WTC11 (cell line): ENCODE measurements at regions not wholly inside any gene's neighbourhood (a gene's known extent, or its start where the extent isn't known, plus 50 kb on each side); places are given as distances from the start of the nearest gene placed in this dataset.

ENCODE experiments used
- ATAC-seq: fragments of 200-7000 bp; cut with Tn5 transposase; 2 replicates; pipeline ENCODE4 v1.10.0; 2021; ENCODE audit warnings: mild to moderate bottlenecking, moderate library complexity
- CTCF ChIA-PET: fragments of 300-600 bp; sonication (Branson Sonifier 250); formaldehyde crosslinking; loops from one replicate; lab custom pipeline; 2021; ENCODE audit warnings: antibody characterized with exemption; lab: Charles Lee
- POLR2A ChIA-PET: fragments of 350-600 bp; sonication (Branson Sonifier 250); formaldehyde crosslinking; loops from one replicate; lab custom pipeline; 2021; ENCODE audit warnings: antibody characterized with exemption; lab: Charles Lee
- DNase-seq: peaks from one replicate; pipeline ENCODE4 v3.0.0; 2021; ENCODE audit warnings: low spot score
- H3K27ac Mint-ChIP-seq: 2 replicates; pipeline ENCODE4 v1.8.0; 2021; ENCODE audit warnings: mixed read lengths
- H3K27me3 Mint-ChIP-seq: 2 replicates; pipeline ENCODE4 v1.8.0; 2021; ENCODE audit warnings: low read depth, mild to moderate bottlenecking, moderate library complexity, mixed read lengths
- H3K36me3 Mint-ChIP-seq: 2 replicates; pipeline ENCODE4 v1.8.0; 2021; ENCODE audit warnings: mixed read lengths
- H3K4me1 Mint-ChIP-seq: 2 replicates; pipeline ENCODE4 v1.8.0; 2022; ENCODE audit warnings: mixed read lengths
- H3K4me3 Mint-ChIP-seq: 2 replicates; pipeline ENCODE4 v1.8.0; 2021; ENCODE audit warnings: mild to moderate bottlenecking, moderate library complexity, mixed read lengths
- H3K9me3 Mint-ChIP-seq: 2 replicates; pipeline ENCODE4 v1.8.0; 2021; ENCODE audit warnings: mixed read lengths
- CDX4 ChIP-seq: fragments of 250-450 bp; sonication (Bioruptor Pico); IDR thresholded peaks from 2 replicates; pipeline ENCODE4 v1.9.0; 2021; ENCODE audit warnings: moderate library complexity, mild to moderate bottlenecking, inconsistent platforms, borderline replicate concordance
- CTCF ChIP-seq: fragments of 200-600 bp; IDR thresholded peaks from 2 replicates; pipeline ENCODE4 v1.8.0; 2022; ENCODE audit warnings: antibody characterized with exemption
- EMX1 ChIP-seq: fragments of 250-450 bp; sonication (Bioruptor Pico); IDR thresholded peaks from 2 replicates; pipeline ENCODE4 v1.8.0; 2021; ENCODE audit warnings: mild to moderate bottlenecking
- FOXJ3 ChIP-seq: sonication (generic); formaldehyde crosslinking; IDR thresholded peaks from 2 replicates; pipeline ENCODE4 v1.9.0; 2021; ENCODE audit warnings: missing genetic modification reagents, mild to moderate bottlenecking, borderline replicate concordance
- GTF2I ChIP-seq: fragments of 250-450 bp; sonication (Bioruptor Pico); conservative IDR thresholded peaks from 2 replicates; pipeline ENCODE4 v1.4.0; 2021; ENCODE audit warnings: mild to moderate bottlenecking
- HMGA2 ChIP-seq: fragments of 250-450 bp; sonication (Bioruptor Pico); IDR thresholded peaks from 2 replicates; pipeline ENCODE4 v1.4.0; 2021; ENCODE audit warnings: mild to moderate bottlenecking, moderate library complexity
- IRF2 ChIP-seq: sonication (generic); formaldehyde crosslinking; IDR thresholded peaks from 2 replicates; pipeline ENCODE4 v1.8.0; 2022; ENCODE audit warnings: low read depth, missing genetic modification reagents, borderline replicate concordance
- JUN ChIP-seq: sonication (generic); formaldehyde crosslinking; IDR thresholded peaks from 2 replicates; pipeline ENCODE4 v1.8.0; 2023; ENCODE audit warnings: mild to moderate bottlenecking, missing genetic modification reagents
- MAX ChIP-seq: sonication (generic); formaldehyde crosslinking; IDR thresholded peaks from 2 replicates; pipeline ENCODE4 v1.8.0; 2022; ENCODE audit warnings: mild to moderate bottlenecking, missing genetic modification reagents
- NFATC4 ChIP-seq: fragments of 250-450 bp; sonication (Bioruptor Pico); IDR thresholded peaks from 2 replicates; pipeline ENCODE4 v1.9.0; 2021; ENCODE audit warnings: mild to moderate bottlenecking
- NR1H2 ChIP-seq: sonication (generic); formaldehyde crosslinking; IDR thresholded peaks from 2 replicates; pipeline ENCODE4 v1.9.0; 2021; ENCODE audit warnings: mild to moderate bottlenecking, moderate library complexity, missing genetic modification reagents
- PRRX2 ChIP-seq: fragments of 250-450 bp; sonication (Bioruptor Pico); IDR thresholded peaks from 2 replicates; pipeline ENCODE4 v1.8.0; 2021; ENCODE audit warnings: mild to moderate bottlenecking
- SP1 ChIP-seq: sonication (generic); formaldehyde crosslinking; conservative IDR thresholded peaks from 2 replicates; pipeline ENCODE4 v1.8.1; 2022; ENCODE audit warnings: missing genetic modification reagents
- TEAD1 ChIP-seq: sonication (generic); formaldehyde crosslinking; IDR thresholded peaks from 2 replicates; pipeline ENCODE4 v1.8.0; 2022; ENCODE audit warnings: mild to moderate bottlenecking, missing genetic modification reagents
- ZBTB21 ChIP-seq: sonication (generic); formaldehyde crosslinking; IDR thresholded peaks from 2 replicates; pipeline ENCODE4 v1.8.1; 2023; ENCODE audit warnings: mild to moderate bottlenecking, missing genetic modification reagents, borderline replicate concordance
- ZMAT4 ChIP-seq: fragments of 250-450 bp; sonication (Bioruptor Pico); IDR thresholded peaks from 2 replicates; pipeline ENCODE4 v1.9.0; 2021; ENCODE audit warnings: mild to moderate bottlenecking
- ZNF138 ChIP-seq: sonication (generic); formaldehyde crosslinking; conservative IDR thresholded peaks from 2 replicates; pipeline ENCODE4 v1.8.1; 2022; ENCODE audit warnings: mild to moderate bottlenecking, moderate library complexity, missing genetic modification reagents
- ZNF232 ChIP-seq: sonication (generic); formaldehyde crosslinking; IDR thresholded peaks from 2 replicates; pipeline ENCODE4 v1.8.0; 2022; ENCODE audit warnings: mild to moderate bottlenecking, missing genetic modification reagents
- ZNF263 ChIP-seq: sonication (generic); formaldehyde crosslinking; IDR thresholded peaks from 2 replicates; pipeline ENCODE4 v1.8.1; 2022; ENCODE audit warnings: low read depth, mild to moderate bottlenecking, moderate library complexity, missing genetic modification reagents
- ZNF281 ChIP-seq: sonication (generic); formaldehyde crosslinking; IDR thresholded peaks from 2 replicates; pipeline ENCODE4 v1.8.0; 2023; ENCODE audit warnings: mild to moderate bottlenecking, missing genetic modification reagents
- ZNF317 ChIP-seq: sonication (generic); formaldehyde crosslinking; IDR thresholded peaks from 2 replicates; pipeline ENCODE4 v1.8.1; 2023; ENCODE audit warnings: low read depth, mild to moderate bottlenecking, moderate library complexity, missing genetic modification reagents, borderline replicate concordance

GRCh38 chrX:39960219-39960618 lies 137.5 kb downstream of the BCOR start:
- peaks cover 3% of the 10 kb centered on the region for H3K27me3 Mint-ChIP-seq
- POLR2A ChIA-PET, result no interaction called here
- no peak for DNase-seq
- H3K27ac Mint-ChIP-seq, result no peak overlapping the region
- CTCF ChIA-PET, result no interaction called here
- peaks cover 16% of the 10 kb centered on the region for H3K4me1 Mint-ChIP-seq
- no peaks in the 10 kb centered on the region for H3K36me3 Mint-ChIP-seq
- TF ChIP-seq IRF2 (CRISPR knock-in tag) (no peak), CDX4 (no peak), GTF2I (CRISPR knock-in tag) (no peak), ZNF232 (no peak), ZNF317 (CRISPR knock-in tag) (no peak), SP1 (CRISPR knock-in tag) (no peak), CTCF (no peak), HMGA2 (CRISPR knock-in tag) (no peak), ZNF281 (CRISPR knock-in tag) (no peak), NFATC4 (CRISPR knock-in tag) (no peak)
- TF ChIP-seq, all 79 proteins: peak for 0
- Mint-ChIP-seq H3K9me3 (peaks cover 14% of the 10 kb centered on the region), H3K4me3 (no peak overlapping the region)
- no peak for ATAC-seq

GRCh38 chrX:39961441-39961840 lies 136.3 kb downstream of the BCOR start:
- H3K36me3 Mint-ChIP-seq, result no peaks in the 10 kb centered on the region
- DNase-seq (no peak), ATAC-seq (no peak)
- peaks cover 14% of the 10 kb centered on the region for H3K9me3 Mint-ChIP-seq
- H3K27me3 Mint-ChIP-seq, result peaks cover 3% of the 10 kb centered on the region
- no peak overlapping the region for H3K27ac Mint-ChIP-seq
- POLR2A ChIA-PET, result no interaction called here
- no peak overlapping the region for H3K4me3 Mint-ChIP-seq
- CTCF ChIA-PET, result no interaction called here
- H3K4me1 Mint-ChIP-seq, result peaks cover 6% of the 10 kb centered on the region; the same call in 1 of the 2 replicates
- TF ChIP-seq IRF2 (CRISPR knock-in tag) (no peak), ZNF138 (CRISPR knock-in tag) (no peak)

- TF ChIP-seq FOXJ3 (CRISPR knock-in tag), result no peak
- no peak for TF ChIP-seq ZBTB21 (CRISPR knock-in tag)
- no peak for TF ChIP-seq MAX (CRISPR knock-in tag)
- TF ChIP-seq ZMAT4 (CRISPR knock-in tag), result no peak
- TF ChIP-seq TEAD1 (CRISPR knock-in tag), result no peak
- no peak for TF ChIP-seq NR1H2 (CRISPR knock-in tag)
- no peak for TF ChIP-seq PRRX2 (CRISPR knock-in tag)
- no peak for TF ChIP-seq ZNF263 (CRISPR knock-in tag)
- no peak for TF ChIP-seq EMX1 (CRISPR knock-in tag)
- TF ChIP-seq JUN (CRISPR knock-in tag), result no peak
- ChIA-PET POLR2A (no interaction called here), CTCF (no interaction called here)
- H3K9me3 Mint-ChIP-seq, result peaks cover 14% of the 10 kb centered on the region
- peaks cover 3% of the 10 kb centered on the region for H3K27me3 Mint-ChIP-seq
- peaks cover 24% of the 10 kb centered on the region for H3K4me1 Mint-ChIP-seq
- ATAC-seq, result no peak
- no peak overlapping the region for H3K4me3 Mint-ChIP-seq
- H3K27ac Mint-ChIP-seq, result no peak overlapping the region
- no peaks in the 10 kb centered on the region for H3K36me3 Mint-ChIP-seq
- no peak for DNase-seq
Measured at GRCh38 chrX:39965051-39965573, 132.6 kb downstream of the BCOR start.
